ENCODE measurements at regions not wholly inside any gene's neighbourhood (a gene's known extent, or its start where the extent isn't known, plus 50 kb on each side); places are given as distances from the start of the nearest gene placed in this dataset.
"Not testable (repeated sequence)": the region's sequence is repeated elsewhere in the genome, so short reads cannot be mapped to it uniquely, and the experiment has no call there.

GRCh38 chr1:208343226-208343625, 99.0 kb upstream of the PLXNA2 start:
- no peak for DNase-seq (ENCODE audit: low read depth, low spot score)
- no peak overlapping the region for H3K4me3 ChIP-seq (ENCODE audit: low read length)

DNA sequence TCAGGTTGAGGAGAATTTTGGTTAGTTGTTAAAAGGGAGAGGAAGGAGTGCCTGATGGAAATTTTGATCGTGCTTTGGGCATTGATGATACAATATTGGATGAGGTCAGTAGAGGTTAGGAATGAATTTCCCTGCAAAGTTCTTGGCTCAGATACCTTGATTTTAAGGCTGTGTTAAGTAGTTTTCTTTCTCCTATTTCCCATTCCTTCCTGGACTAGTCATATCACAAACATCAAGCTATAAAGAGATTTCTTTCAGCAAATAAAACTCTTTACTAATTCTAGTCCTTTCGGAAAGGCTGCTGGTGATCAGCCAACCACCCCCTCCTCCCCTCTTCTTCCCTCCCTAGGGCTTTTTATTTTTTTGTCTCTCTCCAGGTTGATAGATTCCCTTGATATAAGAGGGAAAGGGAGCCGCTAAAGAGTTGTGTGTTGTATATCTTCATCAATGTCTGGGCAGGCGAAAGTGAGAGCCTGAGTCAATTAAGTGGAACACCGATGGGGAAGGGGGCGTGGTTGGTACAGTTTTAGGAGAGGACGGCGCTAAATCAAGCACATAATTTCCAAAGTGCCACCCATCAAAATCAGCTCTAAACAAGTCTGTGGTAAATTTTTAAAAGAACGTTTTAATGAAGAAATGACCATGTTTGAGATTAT, 100.1 kb upstream of the PLXNA2 start:
- DNase-seq (ENCODE audit: low read depth, low spot score) = no peak

DNA sequence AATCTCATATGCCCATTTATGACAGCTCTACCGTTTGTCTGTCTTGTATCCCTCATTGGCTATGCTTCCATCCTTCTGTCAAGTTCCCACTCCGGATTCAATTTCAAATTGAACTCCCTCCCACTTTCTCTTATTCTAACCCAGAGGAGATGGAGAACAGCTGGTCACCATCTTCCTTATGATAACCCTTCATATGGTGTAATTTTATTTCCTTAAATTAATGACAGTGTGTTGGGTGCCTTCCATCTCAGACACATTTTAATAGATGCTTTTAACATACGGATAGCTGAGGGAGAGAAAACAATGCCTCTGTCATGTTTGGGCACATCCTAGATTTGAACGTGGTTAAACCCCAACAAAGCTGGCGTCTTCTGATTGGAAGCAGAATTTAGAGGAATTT, 103.0 kb upstream of the PLXNA2 start:
- no peak for DNase-seq (ENCODE audit: low read depth, low spot score)
- no peak overlapping the region for H3K4me3 ChIP-seq (ENCODE audit: low read length)

More for the DNA sequence above, 100.1 kb upstream of the PLXNA2 start:
- H3K4me3 ChIP-seq (ENCODE audit: low read length) = no peak overlapping the region

- H3K4me3 ChIP-seq (ENCODE audit: low read length) = no peak overlapping the region
- DNase-seq (ENCODE audit: low read depth, low spot score) = no peak
These were observed 105.6 kb upstream of the PLXNA2 start for GRCh38 chr1:208349694-208350330.

GRCh38 chr1:208350815-208351214, 106.6 kb upstream of the PLXNA2 start:
- DNase-seq (ENCODE audit: low read depth, low spot score) = no peak
- H3K4me3 ChIP-seq (ENCODE audit: low read length) = no peak overlapping the region

GRCh38 chr1:208351838-208352237, 107.7 kb upstream of the PLXNA2 start:
- no peak for DNase-seq (ENCODE audit: low read depth, low spot score)
- H3K4me3 ChIP-seq (ENCODE audit: low read length) = no peak overlapping the region

DNA sequence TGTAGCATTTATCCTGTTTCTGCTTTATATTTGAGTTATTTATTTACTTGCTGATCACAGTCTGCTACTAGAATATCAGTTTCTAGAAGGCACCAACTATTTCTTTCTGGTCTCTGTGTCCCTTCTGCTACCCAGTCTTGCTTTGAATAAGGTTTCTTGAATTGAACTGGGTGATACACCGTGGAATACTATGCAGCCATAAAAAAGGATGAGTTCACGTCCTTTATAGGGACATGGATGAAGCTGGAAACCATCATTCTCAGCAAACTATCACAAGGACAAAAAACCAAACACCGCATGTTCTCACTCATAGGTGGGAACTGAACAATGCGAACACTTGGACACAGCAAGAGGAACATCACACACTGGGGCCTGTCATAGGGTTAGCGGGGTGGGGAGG, 109.6 kb upstream of the PLXNA2 start:
- not testable (repeated sequence) for DNase-seq (ENCODE audit: low read depth, low spot score); H3K4me3 ChIP-seq (ENCODE audit: low read length)

DNA sequence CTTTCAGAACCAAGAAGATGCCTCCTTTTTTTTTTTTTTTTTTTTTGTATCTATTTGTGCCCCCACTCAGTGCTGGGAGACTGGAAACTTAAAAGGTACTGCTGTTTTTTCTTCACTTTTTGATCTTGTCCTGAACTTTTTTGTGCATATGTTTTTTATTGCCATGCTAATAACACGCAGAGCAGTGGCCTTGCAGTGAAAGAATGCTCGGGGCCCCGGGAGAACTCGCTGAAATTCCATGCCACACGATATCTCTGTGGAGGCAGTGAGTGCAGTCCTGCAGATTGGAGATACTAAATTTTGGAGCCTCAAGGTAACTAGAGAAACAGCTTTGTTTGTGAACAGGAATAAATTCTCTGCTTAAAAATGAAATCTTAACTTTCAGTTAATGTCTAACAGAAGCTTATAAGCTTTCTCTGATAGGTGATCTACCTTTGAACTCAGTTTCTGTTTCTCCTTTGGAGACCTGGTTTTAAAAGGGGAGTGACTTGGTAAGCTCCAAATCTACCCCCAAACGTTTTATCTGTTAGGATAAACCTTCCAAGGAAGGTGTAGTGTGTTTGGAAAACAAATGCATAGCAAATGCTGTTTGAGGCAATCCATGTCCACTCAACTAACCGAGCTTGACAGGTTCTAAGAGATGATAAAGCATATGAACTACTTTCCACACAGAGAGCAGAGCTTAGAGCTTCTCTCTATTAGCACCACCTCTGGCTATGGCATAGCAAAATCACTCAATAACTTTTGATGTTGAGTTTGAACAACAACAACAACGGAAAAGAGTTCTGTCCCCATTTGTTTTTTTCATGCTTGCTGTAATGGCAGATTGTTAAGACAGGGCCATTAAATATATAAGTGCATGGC, 113.7 kb upstream of the PLXNA2 start:
- DNase-seq (ENCODE audit: low read depth, low spot score) = no peak
- no peak overlapping the region for H3K4me3 ChIP-seq (ENCODE audit: low read length)

- no peak for DNase-seq (ENCODE audit: low read depth, low spot score)
- H3K4me3 ChIP-seq (ENCODE audit: low read length) = no peak overlapping the region
These were observed 114.5 kb upstream of the PLXNA2 start for GRCh38 chr1:208358651-208359050.

DNA sequence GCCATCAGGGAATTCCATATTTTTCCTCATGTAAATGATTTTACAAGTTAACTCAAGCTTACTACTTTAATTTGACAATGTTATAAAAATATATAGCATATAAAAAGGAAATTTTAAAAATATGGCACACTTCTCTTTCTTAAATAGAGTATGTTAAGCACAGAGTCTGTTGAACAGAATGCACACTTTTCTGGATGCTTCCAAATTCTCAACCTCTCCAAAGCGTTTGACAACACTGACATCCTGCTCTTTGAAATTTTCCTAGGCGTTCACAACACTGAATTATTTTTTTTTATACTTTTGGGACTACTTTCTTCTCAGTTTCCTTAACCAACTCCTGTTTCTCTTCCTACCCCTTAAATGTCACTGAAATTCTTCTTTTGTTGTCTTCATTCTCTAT, 117.8 kb upstream of the PLXNA2 start:
- DNase-seq (ENCODE audit: low read depth, low spot score) = no peak
- H3K4me3 ChIP-seq (ENCODE audit: low read length) = no peak overlapping the region

GRCh38 chr1:208366559-208366958, 122.4 kb upstream of the PLXNA2 start:
- no peak for DNase-seq (ENCODE audit: low read depth, low spot score)
- no peak overlapping the region for H3K4me3 ChIP-seq (ENCODE audit: low read length)

DNA sequence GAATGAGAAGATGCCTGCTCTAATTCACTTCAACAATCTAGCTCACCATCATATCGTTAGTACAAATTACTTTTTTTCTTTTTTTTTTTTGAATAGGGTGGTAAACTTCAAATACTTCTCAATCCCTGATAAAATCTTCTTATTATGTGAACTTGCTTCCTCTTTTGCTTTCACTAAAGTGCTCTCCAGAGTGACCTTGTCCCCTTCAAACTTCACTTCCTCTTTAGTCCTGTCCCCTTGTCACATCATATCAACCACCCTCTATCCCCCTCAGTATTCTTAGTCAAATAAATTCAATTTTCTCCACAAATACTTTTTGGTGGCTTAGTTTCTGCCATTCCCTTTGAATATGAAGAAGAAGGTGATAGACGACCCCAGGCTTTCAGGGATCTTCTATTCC, 124.9 kb upstream of the PLXNA2 start:
- no peak for DNase-seq (ENCODE audit: low read depth, low spot score)
- H3K4me3 ChIP-seq (ENCODE audit: low read length) = no peak overlapping the region

DNA sequence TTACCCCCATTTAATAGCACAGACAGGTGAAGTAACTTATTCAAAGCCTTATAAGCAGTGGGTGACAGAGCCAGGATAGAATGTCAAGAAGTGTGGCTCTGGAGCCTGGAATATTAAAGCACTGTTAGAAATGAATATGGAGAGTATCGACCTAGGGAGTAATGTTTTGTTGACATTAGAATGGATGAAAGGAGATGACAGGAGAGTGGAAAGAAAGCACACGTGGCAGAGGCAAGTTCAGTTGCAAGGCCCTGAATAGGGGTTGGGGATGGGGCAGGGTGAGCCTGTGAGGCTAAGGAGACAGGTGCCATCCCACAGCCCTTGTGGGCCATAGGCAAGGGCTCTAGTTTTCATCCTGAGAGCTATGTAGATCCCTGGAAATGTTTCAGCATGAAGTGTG, 125.5 kb upstream of the PLXNA2 start:
- no peak for DNase-seq (ENCODE audit: low read depth, low spot score)
- no peak overlapping the region for H3K4me3 ChIP-seq (ENCODE audit: low read length)

- no peak for DNase-seq (ENCODE audit: low read depth, low spot score)
- H3K4me3 ChIP-seq (ENCODE audit: low read length) = no peak overlapping the region
These were observed 130.3 kb upstream of the PLXNA2 start for GRCh38 chr1:208374391-208374941.

DNA sequence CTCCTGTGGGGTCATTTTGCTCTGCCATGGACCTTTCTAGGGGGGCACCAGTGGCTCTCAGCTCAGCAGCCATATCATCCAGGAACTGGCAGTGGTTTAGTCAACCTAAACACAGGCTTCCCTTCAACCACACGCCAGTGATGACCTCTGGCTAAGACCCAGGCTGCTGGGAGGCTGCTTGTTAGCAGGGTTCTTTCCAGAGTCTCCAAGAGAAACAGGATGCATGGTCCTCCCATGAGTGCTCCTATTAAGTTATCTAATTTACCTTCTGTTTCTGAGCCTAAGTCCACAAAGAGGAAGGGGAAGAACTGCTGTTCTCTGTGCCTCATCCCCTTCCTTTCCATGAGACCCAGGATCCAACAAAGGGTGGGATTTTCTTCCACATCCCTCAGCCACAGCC, 137.3 kb upstream of the PLXNA2 start:
- no peak for DNase-seq (ENCODE audit: low read depth, low spot score)
- no peak overlapping the region for H3K4me3 ChIP-seq (ENCODE audit: low read length)

DNA sequence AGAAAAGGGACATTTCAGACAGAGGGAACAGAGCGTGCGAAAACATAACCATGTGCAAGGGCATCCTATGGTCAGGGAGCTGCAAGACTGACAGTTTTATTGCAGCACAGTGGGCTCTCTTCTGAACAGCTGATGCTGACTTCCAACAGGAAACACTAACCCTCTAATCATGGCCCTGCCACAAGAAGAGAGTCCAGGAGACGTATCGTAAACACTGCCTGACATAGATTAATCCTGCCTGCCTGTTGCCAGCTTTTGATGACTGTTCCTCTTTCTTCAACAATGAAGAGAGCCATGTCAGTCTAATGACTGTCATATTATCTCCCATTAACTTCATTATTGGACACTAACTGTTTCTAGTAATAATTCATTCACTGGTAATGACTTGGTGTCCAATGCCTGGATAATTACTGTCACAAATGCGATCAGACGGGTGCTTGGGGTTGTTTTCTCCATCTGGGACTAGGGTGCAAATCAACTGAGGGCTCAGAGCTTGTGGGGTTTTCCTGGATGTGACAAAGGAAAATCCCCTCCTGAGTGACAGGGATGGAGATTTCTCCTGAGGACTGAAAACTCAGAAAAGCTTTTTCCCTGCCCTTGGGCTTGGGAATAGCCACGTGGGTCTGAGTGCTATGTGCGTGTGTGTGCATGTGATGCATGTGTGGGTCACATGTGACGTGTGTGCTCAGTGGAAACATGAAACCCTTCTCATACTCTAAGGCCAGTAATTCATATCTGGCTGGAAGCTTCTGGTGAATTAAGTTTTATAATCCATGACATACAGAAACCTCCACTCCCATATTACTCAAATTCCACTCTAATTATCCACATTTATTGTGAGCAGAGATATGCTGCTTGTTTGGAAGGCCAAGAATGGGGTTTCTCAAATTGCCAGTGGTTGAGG, 144.0 kb upstream of the PLXNA2 start:
- no peak overlapping the region for H3K4me3 ChIP-seq (ENCODE audit: low read length)

DNA sequence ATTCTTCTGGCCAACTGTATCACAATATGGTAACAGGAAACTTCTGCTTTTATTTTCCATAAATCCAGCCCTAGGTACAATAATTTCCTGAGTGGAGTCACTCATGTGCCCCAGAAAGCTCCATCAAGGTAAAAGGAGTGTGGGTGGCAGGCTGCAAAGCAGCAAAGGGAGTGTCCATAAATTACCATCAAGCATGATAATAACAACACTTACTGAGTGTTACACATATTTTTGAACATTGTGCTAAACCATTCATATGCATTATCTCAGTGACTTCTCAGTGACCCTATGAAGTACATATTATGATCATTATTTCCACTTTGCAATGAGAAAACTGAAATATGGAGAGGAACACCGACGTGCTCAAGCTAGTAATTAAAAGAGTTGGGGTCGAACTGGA, 149.2 kb upstream of the PLXNA2 start:
- H3K4me3 ChIP-seq (ENCODE audit: low read length) = no peak overlapping the region
- DNase-seq (ENCODE audit: low read depth, low spot score) = no peak

More for the DNA sequence above, 144.0 kb upstream of the PLXNA2 start:
- DNase-seq (ENCODE audit: low read depth, low spot score) = no peak

GRCh38 chr1:208393826-208394225, 149.6 kb upstream of the PLXNA2 start:
- DNase-seq (ENCODE audit: low read depth, low spot score) = no peak
- no peak overlapping the region for H3K4me3 ChIP-seq (ENCODE audit: low read length)

DNA sequence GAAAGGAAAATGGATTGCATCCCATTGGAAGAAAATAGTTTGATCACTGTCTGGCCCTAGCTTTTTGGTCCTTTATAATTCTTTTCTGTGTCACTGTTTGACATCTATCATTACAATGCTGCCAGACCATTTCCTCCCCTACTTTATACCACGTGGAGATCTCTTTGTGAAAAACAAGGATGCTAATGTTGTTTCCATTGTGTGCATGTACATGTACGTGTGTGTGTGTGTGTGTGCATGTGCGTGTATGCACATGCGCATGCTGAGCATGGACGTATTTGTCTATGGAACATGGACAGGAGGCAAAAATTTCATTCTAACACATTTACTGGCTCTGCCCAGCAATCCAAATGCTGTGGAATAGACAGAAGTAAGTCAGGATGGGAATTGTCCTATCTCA, 153.1 kb upstream of the PLXNA2 start:
- DNase-seq (ENCODE audit: low read depth, low spot score) = no peak
- H3K4me3 ChIP-seq (ENCODE audit: low read length) = no peak overlapping the region
